Stimulated activated CD8-positive, alpha-beta memory T cell treated with anti-CD3 and anti-CD28 coated beads, Interleukin-2, amount 100 ng/mL, for 48 hours (primary cell): ENCODE measurements at regions not wholly inside any gene's neighbourhood (a gene's known extent, or its start where the extent isn't known, plus 50 kb on each side); places are given as distances from the start of the nearest gene placed in this dataset.

Source experiments
- DNase-seq, 2 donors: peaks; one replicate each; pipeline ENCODE4 v3.0.0-alpha.2; 2020; ENCODE audit warnings: low read depth in 2 of 2

GRCh38 chr13:22425087-22425486, 754.2 kb downstream of the FGF9 start:
- no peak for DNase-seq

GRCh38 chr13:22427066-22427465, 753.7 kb upstream of the SGCG start:
- DNase-seq: no peak

GRCh38 chr13:22427783-22428182, 753.0 kb upstream of the SGCG start:
- no peak for DNase-seq

GRCh38 chr13:22428188-22428828, 752.5 kb upstream of the SGCG start:
- DNase-seq: no peak

GRCh38 chr13:22432690-22433089, 748.1 kb upstream of the SGCG start:
- no peak for DNase-seq

- no peak for DNase-seq
Observed at GRCh38 chr13:22447132-22447886, 733.5 kb upstream of the SGCG start.

GRCh38 chr13:22449251-22449650, 731.5 kb upstream of the SGCG start:
- no peak for DNase-seq

- no peak for DNase-seq
Observed at GRCh38 chr13:22451327-22451741, 729.4 kb upstream of the SGCG start.

- no peak for DNase-seq
Observed at GRCh38 chr13:22454586-22454985, 726.2 kb upstream of the SGCG start.

- DNase-seq: no peak
Observed at GRCh38 chr13:22455036-22455435, 725.7 kb upstream of the SGCG start.

GRCh38 chr13:22461854-22462490, 718.8 kb upstream of the SGCG start:
- DNase-seq: no peak

GRCh38 chr13:22463089-22463488, 717.7 kb upstream of the SGCG start:
- no peak for DNase-seq

- DNase-seq: no peak
Observed at GRCh38 chr13:22468045-22468444, 712.7 kb upstream of the SGCG start.

GRCh38 chr13:22468824-22469223, 712.0 kb upstream of the SGCG start:
- no peak for DNase-seq

GRCh38 chr13:22469452-22469851, 711.3 kb upstream of the SGCG start:
- no peak for DNase-seq

GRCh38 chr13:22470075-22470474, 710.7 kb upstream of the SGCG start:
- no peak for DNase-seq

- no peak for DNase-seq
Observed at GRCh38 chr13:22482496-22483000, 698.2 kb upstream of the SGCG start.

GRCh38 chr13:22483276-22483675, 697.5 kb upstream of the SGCG start:
- DNase-seq: no peak

- DNase-seq: no peak
Observed at GRCh38 chr13:22486490-22486889, 694.3 kb upstream of the SGCG start.

- DNase-seq: no peak
Observed at GRCh38 chr13:22487932-22488331, 692.8 kb upstream of the SGCG start.

GRCh38 chr13:22489771-22490170, 691.0 kb upstream of the SGCG start:
- DNase-seq: no peak

- no peak for DNase-seq
Observed at GRCh38 chr13:22495819-22496218, 685.0 kb upstream of the SGCG start.
